ENCODE measurements at regions not wholly inside any gene's neighbourhood (a gene's known extent, or its start where the extent isn't known, plus 50 kb on each side); places are given as distances from the start of the nearest gene placed in this dataset.

- no peak for DNase-seq
- WGBS, 3 donors: 85 to 92% (median 88%) methylated on average over 4 of the region's 4 CpGs
- intact Hi-C loops (cut with DNase I): loop anchor here in 1 of 4 donors (5.0 kb wide), 1 partner anchor 47 kb away; no protein-coding TSS in a partner anchor
Observed at GRCh38 chr22:48004936-48005335, 1242.5 kb downstream of the TBC1D22A start.

GRCh38 chr22:48004038-48004437 lies 1241.6 kb downstream of the TBC1D22A start:
- no peaks in the 10 kb centered on the region for H3K9me3 ChIP-seq
- no peaks in the 10 kb centered on the region for H3K27me3 ChIP-seq
- no peaks in the 10 kb centered on the region for H3K36me3 ChIP-seq
- H3K27ac ChIP-seq: no peak overlapping the region
- no peaks in the 10 kb centered on the region for H3K4me1 ChIP-seq (ENCODE audit: insufficient read depth)
- WGBS, 3 donors: 57 to 66% (median 58%) methylated on average over 6 of the region's 6 CpGs
- TF ChIP-seq EP300 (IDR thresholded peaks at IDR 0.05) (no peak), CTCF (IDR thresholded peaks at IDR 0.05) (no peak), POLR2A (IDR thresholded peaks at IDR 0.05) (no peak)
- no peak for DNase-seq
- no peak overlapping the region for H3K4me3 ChIP-seq
- intact Hi-C loops (cut with DNase I): loop anchor here in 1 of 4 donors (5.0 kb wide), 1 partner anchor 48 kb away; no protein-coding TSS in a partner anchor

More at GRCh38 chr22:48004936-48005335, 1242.5 kb downstream of the TBC1D22A start:
- no peaks in the 10 kb centered on the region for H3K36me3 ChIP-seq
- TF ChIP-seq CTCF (IDR thresholded peaks at IDR 0.05) (no peak), POLR2A (IDR thresholded peaks at IDR 0.05) (no peak), EP300 (IDR thresholded peaks at IDR 0.05) (no peak)
- no peak overlapping the region for H3K27ac ChIP-seq
- no peaks in the 10 kb centered on the region for H3K27me3 ChIP-seq
- H3K4me3 ChIP-seq: no peak overlapping the region
- H3K9me3 ChIP-seq: no peaks in the 10 kb centered on the region
- H3K4me1 ChIP-seq (ENCODE audit: insufficient read depth): no peaks in the 10 kb centered on the region

DNA sequence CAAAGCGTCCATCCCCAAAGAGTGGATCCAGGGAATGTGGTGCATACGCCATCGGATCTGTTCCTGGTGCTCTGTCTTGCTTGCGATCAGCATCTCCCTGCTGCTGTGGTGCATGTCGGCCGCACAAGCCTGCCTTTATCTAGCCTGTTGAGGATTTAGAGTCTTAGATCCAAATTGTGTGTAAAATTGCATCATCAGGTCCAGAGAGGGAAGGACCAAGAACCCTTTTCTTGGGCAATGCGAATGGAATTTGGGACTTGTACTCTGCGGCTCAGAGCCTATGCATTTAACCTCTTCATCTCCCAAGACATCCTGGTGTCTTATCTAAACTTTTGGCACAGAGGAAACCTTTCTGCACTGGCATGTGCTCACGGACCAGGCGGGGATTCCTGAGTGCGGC lies 1238.7 kb downstream of the TBC1D22A start:
- WGBS, 3 donors: 76 to 91% (median 85%) methylated on average over 11 of the region's 11 CpGs
- H3K9me3 ChIP-seq: no peaks in the 10 kb centered on the region
- DNase-seq: no peak
- H3K4me3 ChIP-seq: no peak overlapping the region
- intact Hi-C loops (cut with DNase I): loop anchor here in 1 of 4 donors (5.0 kb wide), 1 partner anchor 51 kb away; no protein-coding TSS in a partner anchor
- TF ChIP-seq CTCF (IDR thresholded peaks at IDR 0.05) (no peak), POLR2A (IDR thresholded peaks at IDR 0.05) (no peak), EP300 (IDR thresholded peaks at IDR 0.05) (no peak)
- H3K27ac ChIP-seq: no peak overlapping the region
- H3K27me3 ChIP-seq: no peaks in the 10 kb centered on the region
- H3K4me1 ChIP-seq (ENCODE audit: insufficient read depth): no peaks in the 10 kb centered on the region
- no peaks in the 10 kb centered on the region for H3K36me3 ChIP-seq

GRCh38 chr22:47997612-47998011 lies 1235.2 kb downstream of the TBC1D22A start:
- no peaks in the 10 kb centered on the region for H3K4me1 ChIP-seq (ENCODE audit: insufficient read depth)
- H3K36me3 ChIP-seq: no peaks in the 10 kb centered on the region
- no peak overlapping the region for H3K4me3 ChIP-seq
- H3K27me3 ChIP-seq: no peaks in the 10 kb centered on the region
- 92 to 93% (median 93%) methylated on average over 8 of the region's 8 CpGs for WGBS, 3 donors
- no peak overlapping the region for H3K27ac ChIP-seq
- no peak for DNase-seq
- intact Hi-C loops (cut with DNase I): no loop called here
- H3K9me3 ChIP-seq: no peaks in the 10 kb centered on the region
- TF ChIP-seq EP300 (IDR thresholded peaks at IDR 0.05) (no peak), CTCF (IDR thresholded peaks at IDR 0.05) (no peak), POLR2A (IDR thresholded peaks at IDR 0.05) (no peak)
